GM21576 (cell line): ENCODE measurements at regions not wholly inside any gene's neighbourhood (a gene's known extent, or its start where the extent isn't known, plus 50 kb on each side); places are given as distances from the start of the nearest gene placed in this dataset.

Experiments used
- ATAC-seq: cut with Tn5 transposase; IDR thresholded peaks from one replicate; pipeline ENCODE4 v1.9.1; 2021; ENCODE audit warnings: mild to moderate bottlenecking, moderate library complexity; ENCODE audit not compliant: unreplicated experiment

- ATAC-seq, result no peak
Observed at GRCh38 chr4:180491210-180491609, 1752.0 kb upstream of the TENM3 start.

DNA sequence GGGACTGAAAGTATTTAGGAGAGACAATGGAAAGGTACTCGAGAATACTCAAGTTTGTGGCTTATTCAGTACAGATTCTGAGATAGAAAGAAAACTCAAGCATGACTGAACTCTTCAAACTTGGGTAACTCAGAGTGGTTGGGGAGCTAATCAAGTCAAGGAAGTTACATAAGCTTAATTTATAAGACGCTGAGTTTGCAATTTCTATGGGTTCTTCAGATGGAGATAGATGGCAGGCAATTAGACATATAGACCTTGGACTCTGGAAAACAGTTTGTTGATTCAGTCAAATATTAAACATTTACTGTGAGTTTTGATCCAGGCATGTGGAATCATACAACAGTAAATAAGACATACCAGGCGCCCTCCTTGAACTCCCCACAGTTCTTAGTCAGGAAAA, 1749.9 kb upstream of the TENM3 start:
- ATAC-seq, result no peak

- no peak for ATAC-seq
Observed at GRCh38 chr4:180500154-180500553, 1743.0 kb upstream of the TENM3 start.

- no peak for ATAC-seq
Observed at GRCh38 chr4:180512801-180513475, 1730.3 kb upstream of the TENM3 start.

GRCh38 chr4:180518906-180519305, 1724.3 kb upstream of the TENM3 start:
- no peak for ATAC-seq

GRCh38 chr4:180521181-180521580, 1722.0 kb upstream of the TENM3 start:
- no peak for ATAC-seq

- ATAC-seq, result no peak
Observed at GRCh38 chr4:180525523-180526077, 1717.6 kb upstream of the TENM3 start.

DNA sequence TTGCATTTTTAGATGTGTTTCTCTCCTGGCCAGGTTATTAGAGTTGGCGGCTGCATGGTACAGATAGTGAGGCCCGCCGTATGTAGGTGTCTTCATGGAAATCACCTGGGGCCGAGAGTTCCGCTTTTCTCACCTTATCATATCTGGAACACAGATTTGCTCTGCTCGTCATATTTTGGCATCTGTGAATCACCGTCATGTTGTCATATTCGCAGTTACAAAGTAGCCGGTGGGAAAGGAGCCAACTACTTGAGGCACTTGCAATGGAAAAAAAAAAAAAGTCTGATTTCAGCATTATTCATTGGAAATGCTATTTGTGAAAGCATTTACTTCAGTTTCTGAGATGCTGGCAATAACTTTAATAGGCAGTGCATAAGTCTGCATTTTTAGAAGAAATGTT, 1715.2 kb upstream of the TENM3 start:
- no peak for ATAC-seq

- no peak for ATAC-seq
Observed at GRCh38 chr4:180530787-180531186, 1712.4 kb upstream of the TENM3 start.

DNA sequence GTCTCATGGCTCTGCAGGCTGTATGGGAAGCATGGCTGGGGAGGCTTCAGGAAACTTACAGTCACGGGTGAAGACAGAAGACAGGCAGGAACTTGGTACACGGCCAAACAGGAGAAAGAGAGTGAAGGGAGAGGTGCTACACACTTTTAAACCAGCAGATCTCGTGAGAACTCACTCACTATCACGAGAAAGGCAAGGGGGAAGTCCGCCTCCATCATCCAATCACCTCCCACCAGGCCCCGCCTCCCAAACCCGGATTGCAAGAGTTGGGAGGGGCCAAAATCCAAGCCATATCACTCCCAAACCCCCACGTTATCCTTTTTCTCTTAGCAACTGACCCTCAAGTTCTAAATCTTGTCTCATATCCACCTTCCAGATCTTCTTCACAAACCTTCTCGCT, 1710.5 kb upstream of the TENM3 start:
- no peak for ATAC-seq

- ATAC-seq, result no peak
Observed at GRCh38 chr4:180538384-180539057, 1704.7 kb upstream of the TENM3 start.

DNA sequence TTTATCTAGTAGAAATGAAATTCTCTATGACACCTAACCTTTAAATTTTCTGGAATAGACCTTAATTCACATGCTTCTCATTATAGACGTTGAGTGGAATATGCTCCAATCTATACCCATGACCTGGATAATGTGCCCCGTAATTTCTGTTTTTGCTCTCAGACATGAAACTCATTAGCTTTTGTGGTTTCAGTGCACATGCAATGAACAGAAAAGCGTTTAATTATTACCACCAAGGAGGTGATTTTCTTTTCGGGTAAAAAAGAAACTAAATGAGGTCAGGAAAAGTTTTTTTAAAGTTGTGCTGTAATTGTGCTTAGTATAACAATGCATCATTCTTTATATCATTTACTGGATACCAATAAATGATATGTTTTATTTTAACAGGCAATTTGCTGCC, 1703.9 kb upstream of the TENM3 start:
- no peak for ATAC-seq

GRCh38 chr4:180541678-180542077, 1701.5 kb upstream of the TENM3 start:
- no peak for ATAC-seq

DNA sequence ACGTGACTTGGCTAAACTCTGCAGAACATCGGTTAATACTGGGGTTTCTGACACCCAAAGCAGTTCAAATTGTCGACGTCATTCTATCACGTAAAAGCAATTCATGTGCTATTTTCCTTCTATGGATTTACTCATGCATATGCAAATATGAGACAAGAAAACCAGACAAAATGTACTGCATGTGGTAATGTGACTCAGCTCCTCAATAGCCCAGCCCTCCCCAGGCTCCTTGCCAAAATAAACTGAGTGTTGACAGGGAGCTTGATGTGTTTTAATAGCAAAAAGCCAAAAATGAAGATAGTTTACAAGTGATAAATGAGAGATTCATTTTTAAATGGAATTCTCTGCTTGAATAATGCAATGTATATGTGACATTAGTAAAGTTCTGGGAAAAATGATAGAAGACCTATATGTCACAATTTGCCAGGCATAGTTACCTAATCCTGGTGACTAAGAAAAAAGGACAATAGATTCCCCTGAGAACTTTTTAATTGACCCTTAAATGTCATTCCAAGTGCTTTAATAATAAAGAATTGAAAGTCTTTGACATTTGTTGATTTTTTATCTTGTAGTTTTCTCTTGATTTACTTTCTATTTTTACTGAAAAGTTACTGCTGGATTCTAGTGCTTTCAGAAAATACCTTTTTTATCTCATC, 1700.6 kb upstream of the TENM3 start:
- ATAC-seq, result no peak

DNA sequence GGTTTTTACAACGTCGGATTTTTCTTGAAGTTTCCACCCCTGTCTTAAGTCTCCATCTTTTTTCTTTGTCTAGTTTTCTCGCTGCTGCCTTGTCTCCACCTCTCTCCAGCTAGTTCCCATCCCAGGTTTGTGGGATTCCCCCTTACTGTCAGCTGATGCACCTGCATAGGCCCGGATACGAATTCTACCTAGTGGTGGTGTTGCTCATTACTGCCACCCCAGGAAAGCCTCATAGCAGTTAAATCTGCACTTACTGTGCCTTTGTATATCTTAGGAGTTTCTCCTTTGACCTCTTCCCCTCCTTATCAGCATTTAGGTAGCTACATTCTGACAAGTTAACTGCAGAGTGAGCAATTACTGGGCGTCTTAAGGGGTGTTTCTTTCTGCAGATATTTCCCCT, 1693.1 kb upstream of the TENM3 start:
- no peak for ATAC-seq

DNA sequence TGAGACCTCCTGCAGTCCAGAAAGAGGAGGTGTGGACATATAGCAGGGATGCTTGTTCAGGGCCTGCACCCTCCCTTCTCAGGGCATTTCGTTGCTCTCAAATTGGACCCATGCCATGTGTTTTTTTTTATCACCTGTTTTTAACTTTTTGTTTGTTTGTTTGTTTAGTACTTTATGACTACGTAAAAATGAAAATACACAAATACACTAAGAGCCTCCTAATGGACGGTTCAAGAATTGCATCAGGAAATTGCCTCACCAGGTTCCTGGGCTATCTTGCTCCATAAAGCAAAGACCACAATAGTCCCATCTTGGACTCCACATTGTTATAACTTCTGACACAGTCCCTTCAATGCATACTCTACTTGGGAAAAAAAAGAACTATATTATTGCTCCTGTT, 1685.9 kb upstream of the TENM3 start:
- no peak for ATAC-seq

DNA sequence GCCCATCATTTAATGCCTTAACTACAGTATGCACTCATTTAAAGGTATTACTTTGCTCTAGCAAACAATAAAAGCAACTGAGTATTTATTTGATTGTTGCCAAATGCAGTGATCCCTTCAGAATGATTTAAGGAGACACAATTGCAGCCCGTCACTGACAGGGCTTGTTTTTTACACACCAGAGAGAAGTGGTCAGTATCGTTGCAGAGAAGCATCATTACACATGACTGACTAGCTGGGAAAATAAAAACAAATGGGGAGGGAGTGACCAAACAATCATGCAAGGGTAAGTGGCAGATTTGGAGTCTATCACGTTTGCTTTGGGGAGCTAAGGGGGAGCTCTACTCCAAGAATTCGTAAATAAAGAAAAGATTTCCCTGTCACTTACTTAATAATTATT, 1685.3 kb upstream of the TENM3 start:
- no peak for ATAC-seq

- ATAC-seq, result no peak
Observed at GRCh38 chr4:180558427-180558826, 1684.8 kb upstream of the TENM3 start.

DNA sequence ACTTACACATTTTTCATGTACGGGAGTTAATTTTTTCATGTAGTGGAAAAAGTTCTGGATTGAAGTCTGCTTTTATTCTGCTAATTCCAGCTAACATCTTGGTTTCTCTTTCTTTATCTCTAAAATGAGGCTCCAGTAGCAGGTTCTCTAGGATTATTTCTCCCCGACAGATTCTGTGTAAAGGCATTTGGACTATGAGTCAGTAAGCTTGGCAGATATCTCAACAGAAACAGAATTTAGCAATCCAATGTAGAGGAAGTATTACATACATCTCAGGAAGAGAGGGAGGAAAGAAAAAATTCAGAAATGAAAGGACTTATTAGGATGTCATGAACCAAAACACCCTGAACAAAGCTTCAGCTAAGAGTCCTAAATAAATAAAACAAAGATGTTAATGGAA, 1682.3 kb upstream of the TENM3 start:
- ATAC-seq, result no peak

GRCh38 chr4:180564026-180564425, 1679.2 kb upstream of the TENM3 start:
- no peak for ATAC-seq

GRCh38 chr4:180564448-180564847, 1678.8 kb upstream of the TENM3 start:
- ATAC-seq, result no peak

- no peak for ATAC-seq
Observed at GRCh38 chr4:180565856-180566431, 1677.3 kb upstream of the TENM3 start.
